Fibroblast of lung (primary cell): ENCODE measurements at regions not wholly inside any gene's neighbourhood (a gene's known extent, or its start where the extent isn't known, plus 50 kb on each side); places are given as distances from the start of the nearest gene placed in this dataset.
"Not testable (repeated sequence)": the region's sequence is repeated elsewhere in the genome, so short reads cannot be mapped to it uniquely, and the experiment has no call there.

Source experiments
- EZH2 ChIP-seq: IDR thresholded peaks from 2 replicates; pipeline ENCODE4 v1.5.1; 2012; ENCODE audit warnings: low read length, control low read depth, mild to moderate bottlenecking; ENCODE audit errors: missing control alignments
- TF ChIP-seq, protein P1 (sequence below), 2 donors: IDR thresholded peaks in 1 of 2; conservative IDR thresholded peaks in 1 of 2; 1 replicate in 1 of 2; 2 replicates in 1 of 2; pipeline ENCODE4 v1.5.1; 2011 to 2012; ENCODE audit warnings: low read length in 2 of 2, control low read depth in 1 of 2, inconsistent platforms in 1 of 2, low read depth in 1 of 2, mild to moderate bottlenecking in 1 of 2

DNA sequence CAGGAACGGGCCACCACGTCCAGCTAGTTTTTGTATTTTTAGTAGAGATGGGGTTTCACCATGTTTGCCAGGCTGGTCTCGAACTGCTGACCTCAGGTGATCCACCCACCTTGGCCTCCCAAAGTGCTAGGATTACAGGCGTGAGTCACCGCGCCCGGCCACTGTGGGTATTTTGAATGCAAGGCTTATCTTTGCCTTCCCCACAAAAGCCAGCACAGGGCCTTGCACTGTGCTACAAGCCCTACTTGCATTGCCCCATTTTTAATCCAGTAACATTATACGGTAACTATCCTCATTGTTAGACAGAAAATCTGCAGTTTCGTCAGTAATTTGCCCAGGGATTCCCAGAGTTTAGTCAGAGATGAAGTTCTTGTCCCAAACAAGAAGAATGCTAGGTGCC, 1183.2 kb upstream of the WWC1 start:
- TF ChIP-seq, protein P1, sequence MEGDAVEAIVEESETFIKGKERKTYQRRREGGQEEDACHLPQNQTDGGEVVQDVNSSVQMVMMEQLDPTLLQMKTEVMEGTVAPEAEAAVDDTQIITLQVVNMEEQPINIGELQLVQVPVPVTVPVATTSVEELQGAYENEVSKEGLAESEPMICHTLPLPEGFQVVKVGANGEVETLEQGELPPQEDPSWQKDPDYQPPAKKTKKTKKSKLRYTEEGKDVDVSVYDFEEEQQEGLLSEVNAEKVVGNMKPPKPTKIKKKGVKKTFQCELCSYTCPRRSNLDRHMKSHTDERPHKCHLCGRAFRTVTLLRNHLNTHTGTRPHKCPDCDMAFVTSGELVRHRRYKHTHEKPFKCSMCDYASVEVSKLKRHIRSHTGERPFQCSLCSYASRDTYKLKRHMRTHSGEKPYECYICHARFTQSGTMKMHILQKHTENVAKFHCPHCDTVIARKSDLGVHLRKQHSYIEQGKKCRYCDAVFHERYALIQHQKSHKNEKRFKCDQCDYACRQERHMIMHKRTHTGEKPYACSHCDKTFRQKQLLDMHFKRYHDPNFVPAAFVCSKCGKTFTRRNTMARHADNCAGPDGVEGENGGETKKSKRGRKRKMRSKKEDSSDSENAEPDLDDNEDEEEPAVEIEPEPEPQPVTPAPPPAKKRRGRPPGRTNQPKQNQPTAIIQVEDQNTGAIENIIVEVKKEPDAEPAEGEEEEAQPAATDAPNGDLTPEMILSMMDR (conservative IDR thresholded peaks at IDR 0.05 in 1 of 2, IDR thresholded peaks at IDR 0.05 in 1 of 2; ENCODE audit: low read depth in 1 of 2, low read length in 2 of 2) = not testable (repeated sequence)
- TF ChIP-seq EZH2 = not testable (repeated sequence)
